ENCODE measurements at regions not wholly inside any gene's neighbourhood (a gene's known extent, or its start where the extent isn't known, plus 50 kb on each side); places are given as distances from the start of the nearest gene placed in this dataset.
"Not testable (repeated sequence)": the region's sequence is repeated elsewhere in the genome, so short reads cannot be mapped to it uniquely, and the experiment has no call there.

- no peak for DNase-seq (ENCODE audit: low read depth)
Measured at GRCh38 chr13:105848494-105848893, 687.0 kb downstream of the EFNB2 start.

- no peak for DNase-seq (ENCODE audit: low read depth)
Measured at GRCh38 chr13:105847527-105848291, 687.8 kb downstream of the EFNB2 start.

GRCh38 chr13:105846923-105847322 lies 688.5 kb downstream of the EFNB2 start:
- DNase-seq (ENCODE audit: low read depth): no peak

- DNase-seq (ENCODE audit: low read depth): no peak
Measured at GRCh38 chr13:105841286-105841685, 694.2 kb downstream of the EFNB2 start.

GRCh38 chr13:105838231-105838630 lies 697.2 kb downstream of the EFNB2 start:
- DNase-seq (ENCODE audit: low read depth): no peak

GRCh38 chr13:105837295-105837694 lies 698.2 kb downstream of the EFNB2 start:
- DNase-seq (ENCODE audit: low read depth): not testable (repeated sequence)

- no peak for DNase-seq (ENCODE audit: low read depth)
Measured at GRCh38 chr13:105830821-105831220, 704.6 kb downstream of the EFNB2 start.

GRCh38 chr13:105827111-105827809 lies 708.2 kb downstream of the EFNB2 start:
- DNase-seq (ENCODE audit: low read depth): no peak

- no peak for DNase-seq (ENCODE audit: low read depth)
Measured at GRCh38 chr13:105825071-105825470, 710.4 kb downstream of the EFNB2 start.

GRCh38 chr13:105821337-105821736 lies 714.1 kb downstream of the EFNB2 start:
- no peak for DNase-seq (ENCODE audit: low read depth)

GRCh38 chr13:105820415-105820814 lies 715.0 kb downstream of the EFNB2 start:
- no peak for DNase-seq (ENCODE audit: low read depth)

- no peak for DNase-seq (ENCODE audit: low read depth)
Measured at GRCh38 chr13:105817498-105817897, 718.0 kb downstream of the EFNB2 start.

GRCh38 chr13:105816994-105817393 lies 718.5 kb downstream of the EFNB2 start:
- DNase-seq (ENCODE audit: low read depth): no peak

GRCh38 chr13:105814902-105815250 lies 720.6 kb downstream of the EFNB2 start:
- DNase-seq (ENCODE audit: low read depth): no peak

GRCh38 chr13:105814219-105814901 lies 721.1 kb downstream of the EFNB2 start:
- no peak for DNase-seq (ENCODE audit: low read depth)

- no peak for DNase-seq (ENCODE audit: low read depth)
Measured at GRCh38 chr13:105806628-105806920, 728.9 kb downstream of the EFNB2 start.

GRCh38 chr13:105805892-105806627 lies 729.4 kb downstream of the EFNB2 start:
- DNase-seq (ENCODE audit: low read depth): no peak

GRCh38 chr13:105804561-105805190 lies 730.8 kb downstream of the EFNB2 start:
- DNase-seq (ENCODE audit: low read depth): no peak

GRCh38 chr13:105799155-105799554 lies 736.3 kb downstream of the EFNB2 start:
- no peak for DNase-seq (ENCODE audit: low read depth)

- no peak for DNase-seq (ENCODE audit: low read depth)
Measured at GRCh38 chr13:105798541-105798940, 736.9 kb downstream of the EFNB2 start.

GRCh38 chr13:105796081-105796480 lies 739.4 kb downstream of the EFNB2 start:
- no peak for DNase-seq (ENCODE audit: low read depth)

- DNase-seq (ENCODE audit: low read depth): no peak
Measured at GRCh38 chr13:105790923-105791322, 744.5 kb downstream of the EFNB2 start.

All from activated gamma-delta T cell treated with anti-CD3 and anti-CD28 coated beads, Interleukin-2, amount 50 U/mL, for 16 hours (primary cell).